DMS53 treated with DMSO at 0.1 percent for 48 hours (cell line): ENCODE measurements at regions not wholly inside any gene's neighbourhood (a gene's known extent, or its start where the extent isn't known, plus 50 kb on each side); places are given as distances from the start of the nearest gene placed in this dataset.
"Not testable (repeated sequence)": the region's sequence is repeated elsewhere in the genome, so short reads cannot be mapped to it uniquely, and the experiment has no call there.

ENCODE experiments used
- DNase-seq: peaks from one replicate; lab custom pipeline; 2025; ENCODE audit not compliant: unreplicated experiment; lab: John Stamatoyannopoulos, UW

DNA sequence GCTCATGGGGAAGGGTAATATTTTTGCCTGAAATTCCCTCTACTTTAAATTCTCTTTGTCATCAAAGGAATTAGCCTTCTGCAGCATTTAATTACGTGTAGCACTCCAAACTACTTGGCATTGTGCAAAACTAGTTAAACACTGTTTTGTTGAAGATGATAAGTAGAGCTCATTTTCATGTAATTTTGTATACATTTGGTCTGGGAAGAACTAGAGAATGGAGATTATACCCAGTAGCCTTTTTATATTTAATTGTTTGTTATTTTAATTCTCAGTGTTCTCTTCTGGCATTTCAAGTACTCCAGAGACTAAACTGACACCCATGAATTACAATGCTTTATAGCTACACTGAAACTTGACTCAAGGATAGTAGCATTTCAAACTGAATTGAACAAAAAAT, 211.5 kb upstream of the SMIM31 start:
- DNase-seq = no peak

DNA sequence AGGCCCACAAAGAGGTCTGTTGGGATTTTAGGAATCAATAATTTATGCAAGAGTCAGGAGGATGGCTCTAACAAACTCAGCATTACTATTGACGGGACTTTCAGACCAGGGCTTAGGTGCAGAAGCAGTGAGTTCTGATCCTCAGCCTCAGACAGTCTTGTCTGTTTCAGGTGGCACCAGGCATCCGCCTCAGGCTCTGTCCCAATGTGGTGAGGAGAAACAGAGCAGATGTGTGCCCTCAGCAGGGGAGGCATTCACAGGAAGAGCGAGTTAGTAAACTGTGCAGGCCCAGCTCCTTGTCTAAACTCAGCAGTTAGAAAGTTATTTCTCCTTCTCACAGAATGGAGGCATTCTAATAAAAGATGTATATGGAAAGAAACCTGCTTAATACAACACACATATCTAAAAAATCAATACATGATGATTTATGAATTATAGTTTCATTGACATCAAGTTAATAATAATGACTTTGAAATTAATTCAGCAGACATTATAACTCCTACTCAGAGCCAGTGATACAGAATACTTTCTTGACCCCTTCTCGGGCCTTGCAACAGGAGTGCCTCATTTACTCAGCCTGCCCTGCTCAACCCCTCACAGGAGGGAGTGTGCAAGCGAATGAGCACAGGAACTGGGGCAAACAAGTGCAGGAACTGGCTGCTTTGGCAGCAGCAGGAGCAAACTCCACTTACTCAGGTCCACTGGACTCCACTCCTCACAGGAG, 202.8 kb upstream of the SMIM31 start:
- no peak for DNase-seq

DNA sequence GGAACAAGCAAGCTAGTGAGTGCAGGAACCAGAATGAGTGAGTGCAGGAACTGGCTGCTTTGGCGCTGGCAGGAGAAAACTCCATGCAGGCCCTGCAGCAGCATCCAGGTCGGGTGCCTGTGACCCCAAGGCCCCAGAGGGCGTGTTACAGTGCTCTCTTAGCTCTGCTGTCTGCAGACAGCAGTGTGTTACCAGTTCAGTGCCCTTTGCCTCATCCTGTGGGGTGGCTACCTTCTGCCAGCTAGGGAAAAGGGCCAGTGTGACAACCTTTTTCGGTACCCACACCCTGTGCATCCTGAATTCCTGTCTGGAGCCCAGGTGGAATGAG, 202.3 kb upstream of the SMIM31 start:
- DNase-seq = no peak

DNA sequence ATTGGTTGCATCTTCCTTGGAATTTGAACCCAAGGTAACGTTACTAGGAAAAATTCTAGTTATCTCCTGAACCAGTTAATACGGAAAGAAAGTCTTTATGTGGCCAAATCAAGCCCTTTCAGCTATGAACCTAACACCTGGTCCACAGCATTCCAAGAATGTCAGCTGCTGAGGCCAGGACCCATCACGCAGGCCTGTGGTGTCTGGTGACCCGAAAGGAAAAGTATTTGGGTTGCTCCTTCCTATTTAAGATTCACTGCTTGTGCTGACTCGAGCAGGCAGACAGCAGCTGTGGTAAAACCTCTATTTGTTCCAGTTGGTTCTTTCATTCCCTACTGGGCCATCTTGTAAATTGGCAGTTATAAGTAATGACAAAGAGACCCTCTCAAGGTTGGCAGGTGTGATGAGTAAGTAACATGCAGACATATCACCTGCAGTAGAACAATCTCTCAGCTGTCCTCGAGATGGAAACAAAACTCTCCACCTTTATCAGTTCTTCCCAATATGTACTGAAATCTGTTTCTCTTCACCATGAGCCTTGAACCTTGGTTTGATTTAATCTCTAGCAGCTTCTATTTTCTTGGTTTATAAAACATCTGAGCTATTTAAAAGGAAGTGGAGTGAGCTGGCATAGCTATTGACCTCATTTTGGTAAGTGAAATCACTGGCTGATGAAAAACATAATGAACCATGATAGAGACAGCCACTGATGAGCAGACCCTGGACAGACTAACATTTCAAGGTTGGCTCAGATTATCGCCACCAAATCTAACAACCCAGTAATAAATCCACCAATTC, 182.1 kb upstream of the SMIM31 start:
- no peak for DNase-seq

DNA sequence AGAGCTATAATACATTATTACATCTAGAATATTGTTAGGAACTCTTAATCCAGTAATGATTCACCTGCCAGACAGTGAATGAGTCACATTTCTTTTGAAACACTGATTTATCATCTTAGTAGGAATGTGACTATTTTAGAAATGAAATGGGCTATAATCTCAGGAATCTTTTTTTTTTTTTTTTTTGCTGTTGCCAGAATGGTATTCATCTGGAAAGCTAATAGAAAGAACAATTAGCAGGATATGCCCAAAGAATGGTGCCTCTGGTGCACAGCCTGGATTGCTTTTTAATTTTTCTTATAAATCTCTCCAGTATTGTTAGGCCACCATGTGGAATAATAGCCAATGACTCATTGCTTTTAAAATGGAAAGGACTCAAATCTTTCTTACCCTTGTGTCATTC, 181.1 kb upstream of the SMIM31 start:
- DNase-seq = no peak

DNA sequence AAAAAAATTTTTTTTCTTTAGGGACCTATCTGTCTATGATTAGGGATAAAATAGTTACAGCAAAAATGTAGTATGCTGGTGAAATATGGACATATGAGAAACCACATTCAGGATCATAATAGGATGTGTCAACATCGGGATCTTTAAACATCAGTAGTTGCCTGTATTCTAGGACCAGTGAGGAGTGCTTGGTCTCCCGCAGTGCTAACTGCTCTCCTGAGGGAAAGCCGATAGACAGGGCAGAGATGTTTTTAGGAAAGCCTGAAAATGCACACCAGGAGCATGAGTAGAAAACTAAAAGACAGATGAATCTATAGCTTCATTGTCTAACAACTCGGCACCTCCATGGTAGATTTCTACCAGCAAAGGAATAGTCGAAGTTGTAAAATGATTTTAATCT, 178.1 kb upstream of the SMIM31 start:
- no peak for DNase-seq

DNA sequence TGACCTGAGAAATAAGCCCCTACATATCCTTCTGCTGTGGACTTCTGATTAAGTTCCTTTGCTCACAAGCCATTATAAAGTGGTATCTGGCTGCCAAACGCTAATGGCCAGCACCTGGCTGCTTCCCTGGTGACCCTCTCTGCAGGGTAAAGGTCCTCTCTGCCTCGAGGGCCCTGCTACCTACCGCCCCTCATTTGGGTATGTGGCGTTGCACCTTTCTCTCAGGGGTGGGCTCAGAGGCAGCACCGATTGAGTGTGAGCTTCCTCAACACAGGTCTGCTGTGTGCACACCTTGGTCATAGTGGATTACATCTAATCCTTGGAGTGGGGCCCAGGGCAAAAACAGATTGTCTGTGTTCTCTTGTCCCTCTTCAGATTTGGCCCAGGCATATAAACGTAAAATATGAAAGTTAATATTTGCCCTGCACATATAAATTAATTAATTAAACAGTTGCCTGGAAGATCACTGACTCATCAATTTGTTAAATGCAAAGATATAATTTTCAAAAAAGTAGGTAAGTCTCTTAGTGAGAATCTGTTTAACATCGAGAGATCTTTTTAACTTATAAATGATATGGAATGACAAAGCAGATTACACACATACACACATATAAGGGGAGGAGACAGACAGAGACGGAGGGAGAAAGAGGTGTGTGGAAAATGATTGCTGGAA, 174.5 kb upstream of the SMIM31 start:
- DNase-seq = no peak

DNA sequence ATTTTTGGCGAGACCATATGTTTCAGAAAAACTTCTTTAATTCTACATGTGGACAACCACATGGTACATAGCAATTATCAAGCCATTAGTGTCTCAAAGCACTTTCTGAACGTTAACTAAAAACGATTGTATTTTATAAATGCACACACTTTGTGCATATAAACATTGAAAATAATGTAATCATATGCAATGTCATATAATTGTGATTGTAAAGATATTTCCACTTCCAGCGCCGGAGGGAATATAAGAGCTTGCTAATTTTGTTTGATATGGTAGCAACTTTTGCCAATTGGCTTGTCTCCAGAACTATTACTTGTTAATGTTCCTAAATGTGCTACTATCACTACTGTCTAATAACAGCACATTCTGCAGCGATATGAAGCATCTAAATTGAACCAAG, 162.3 kb upstream of the SMIM31 start:
- no peak for DNase-seq

DNA sequence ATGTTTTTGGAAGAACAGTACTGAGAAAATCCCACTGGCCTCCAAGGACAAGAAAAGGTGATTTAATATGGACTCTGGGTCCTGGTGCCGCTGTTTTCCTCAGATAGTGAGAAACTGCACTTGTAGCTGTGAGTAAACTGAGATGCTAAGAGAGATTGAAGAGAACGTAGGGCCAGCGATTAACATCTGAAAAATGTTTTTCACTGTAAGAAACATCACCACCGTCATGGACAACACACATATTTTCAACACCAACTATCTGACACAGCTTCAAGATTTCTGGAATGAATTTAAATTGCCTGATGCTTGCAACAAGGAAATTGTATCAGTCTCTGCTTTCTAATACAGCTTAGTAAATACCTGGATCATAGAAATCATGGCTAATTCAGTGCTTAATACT, 158.2 kb upstream of the SMIM31 start:
- no peak for DNase-seq

DNA sequence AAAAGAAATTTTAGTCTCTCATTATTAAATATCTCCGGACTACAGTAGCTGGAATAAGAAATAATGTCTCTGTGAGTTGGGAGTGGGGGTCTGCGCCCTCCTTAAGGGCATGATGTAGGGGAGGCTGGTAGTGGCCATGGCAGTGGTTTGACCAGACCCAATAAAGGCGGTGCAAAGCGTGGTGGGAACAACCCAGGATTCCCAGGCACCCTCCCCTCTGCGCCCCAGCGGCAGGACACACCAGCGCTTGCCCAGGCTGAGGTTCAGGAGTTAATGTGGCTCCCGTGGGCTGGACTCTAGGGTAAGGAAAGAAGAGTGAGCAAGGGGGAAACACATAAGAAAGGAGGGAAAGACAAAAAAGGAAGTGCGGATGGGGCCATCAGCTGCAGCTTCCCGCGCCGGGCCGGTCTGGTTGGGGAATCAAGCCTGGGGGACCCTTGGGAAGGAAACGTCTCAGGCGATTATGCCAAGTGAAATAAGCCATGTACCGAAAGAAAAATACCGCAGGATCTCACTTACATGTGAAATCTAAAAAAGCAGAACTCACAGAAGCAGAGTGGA, 157.5 kb upstream of the SMIM31 start:
- no peak for DNase-seq

DNA sequence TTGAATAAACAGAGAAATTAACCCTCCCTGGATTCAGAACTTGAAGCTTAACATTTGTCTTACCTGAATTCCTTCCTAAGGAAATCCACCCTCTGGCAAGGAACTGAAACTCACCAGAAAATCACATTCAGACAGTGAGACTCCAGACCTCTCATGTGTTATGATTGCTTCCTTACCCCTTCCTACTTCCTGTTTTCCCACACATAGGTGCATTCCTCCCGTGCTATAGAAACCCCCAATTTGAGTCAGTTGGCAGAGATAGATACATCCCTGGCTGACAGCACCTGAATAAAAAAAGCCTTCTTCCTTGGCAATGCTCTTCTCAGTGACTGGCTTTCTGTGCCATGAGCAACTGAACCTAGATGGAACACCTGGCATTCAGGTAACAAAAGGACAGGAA, 157.0 kb upstream of the SMIM31 start:
- peak; percentile 31 for DNase-seq

DNA sequence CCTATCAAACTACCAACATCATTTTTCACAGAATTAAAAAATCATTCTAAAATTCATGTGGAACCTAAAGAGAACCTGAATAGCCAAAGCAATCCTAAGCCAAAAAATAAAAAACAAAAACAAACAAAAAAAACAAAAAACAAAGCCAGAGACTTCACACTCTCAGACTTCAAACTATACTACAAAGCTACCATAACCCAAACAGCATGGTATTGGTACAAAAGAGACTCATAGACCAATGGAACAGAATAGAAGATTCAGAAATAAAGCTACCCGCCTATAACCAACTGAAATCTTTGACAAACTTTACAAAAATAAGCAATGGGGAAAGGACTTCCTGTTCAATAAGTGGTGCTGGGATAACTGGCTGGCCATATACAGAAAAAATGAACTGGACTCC, 152.3 kb upstream of the SMIM31 start:
- no peak for DNase-seq

DNA sequence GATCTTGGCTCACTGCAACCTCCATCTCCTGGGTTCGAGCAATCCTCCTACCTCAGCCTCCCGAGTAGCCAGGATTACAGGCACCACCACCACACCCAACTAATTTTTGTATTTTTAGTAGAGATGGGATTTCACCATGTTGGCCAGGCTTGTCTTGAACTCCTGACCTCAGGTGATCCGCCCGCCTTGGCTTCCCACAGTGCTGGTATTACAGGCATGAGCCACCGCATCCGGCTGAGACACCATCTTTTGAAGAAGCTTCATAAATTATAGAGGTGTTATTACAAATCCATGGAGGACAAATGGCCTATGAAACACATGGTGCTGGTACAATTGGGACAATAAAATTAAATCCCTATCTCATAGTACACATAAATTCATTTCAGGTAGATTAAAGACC, 148.1 kb upstream of the SMIM31 start:
- DNase-seq = not testable (repeated sequence)

DNA sequence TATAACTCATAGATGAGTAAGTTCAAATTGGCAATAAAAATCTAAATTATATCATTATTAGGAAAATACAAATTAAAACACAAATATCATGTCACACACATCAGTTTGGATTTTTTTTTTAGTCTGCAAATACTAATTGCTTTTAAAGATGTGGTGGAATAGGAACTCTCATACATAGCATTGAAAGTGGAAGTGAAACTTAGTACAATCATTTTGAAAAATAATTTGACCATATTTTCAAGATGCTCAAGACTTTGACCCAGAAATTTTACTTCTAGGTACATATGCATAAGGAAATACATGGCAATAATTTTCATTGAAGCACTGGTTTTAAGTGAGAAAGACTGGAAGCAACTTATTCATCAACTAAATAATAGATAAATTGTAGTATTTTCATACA, 147.5 kb upstream of the SMIM31 start:
- no peak for DNase-seq

DNA sequence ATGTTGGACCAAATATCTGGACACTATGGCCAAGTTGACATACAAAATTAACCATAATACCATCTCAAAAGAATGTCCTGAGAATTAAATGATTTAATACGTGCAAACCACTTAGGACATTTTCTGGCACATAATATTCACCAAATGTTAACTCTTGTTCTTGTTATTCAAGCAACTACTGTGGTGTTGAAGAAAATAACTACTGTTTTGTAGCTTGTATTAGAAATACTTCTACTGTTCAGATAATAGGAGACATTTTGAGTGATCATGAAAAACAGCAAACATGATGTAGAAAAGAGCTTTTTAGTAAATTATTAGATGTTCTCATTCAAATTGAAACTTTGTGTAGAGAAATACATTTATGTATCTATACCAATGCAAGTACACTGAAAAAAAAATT, 140.7 kb upstream of the SMIM31 start:
- DNase-seq = no peak

DNA sequence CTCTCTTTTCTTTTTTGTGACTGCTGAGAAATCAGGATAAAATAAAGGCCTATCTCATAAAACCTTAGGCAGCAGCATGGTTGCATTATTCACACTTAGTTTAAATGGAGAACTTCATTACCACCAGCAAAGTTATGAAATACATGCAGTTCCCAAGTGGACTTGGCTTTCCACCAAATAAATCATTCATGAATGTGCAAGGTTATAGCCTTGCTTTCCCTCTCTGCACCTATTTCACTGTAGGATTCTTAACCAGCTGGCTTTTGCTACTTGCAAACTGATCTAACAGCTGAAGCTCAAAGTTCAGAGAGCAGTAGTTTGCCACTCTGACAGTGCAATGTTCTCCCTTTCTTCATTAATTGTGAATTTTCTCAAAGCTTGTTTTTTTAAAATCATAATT, 140.1 kb upstream of the SMIM31 start:
- DNase-seq = no peak

DNA sequence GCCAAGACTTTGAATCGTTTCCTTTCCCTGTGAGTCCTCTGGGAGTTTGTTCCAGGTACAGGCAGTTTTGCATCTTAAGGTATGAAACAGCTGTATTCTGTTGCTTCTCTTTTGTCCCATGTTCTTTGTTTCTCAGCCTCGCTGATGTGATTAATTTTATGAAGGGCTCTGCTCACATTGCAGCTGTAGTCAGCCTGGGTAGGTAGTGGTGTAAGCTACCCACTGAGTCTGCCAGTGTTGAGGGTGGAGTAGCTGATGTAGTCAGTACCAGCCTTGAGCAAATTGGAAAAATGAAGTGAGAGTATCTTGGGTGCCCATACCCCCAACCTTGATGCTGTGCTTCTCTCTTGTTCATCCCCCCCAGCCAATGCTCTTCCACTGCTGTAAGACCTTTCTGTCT, 139.6 kb upstream of the SMIM31 start:
- no peak for DNase-seq

DNA sequence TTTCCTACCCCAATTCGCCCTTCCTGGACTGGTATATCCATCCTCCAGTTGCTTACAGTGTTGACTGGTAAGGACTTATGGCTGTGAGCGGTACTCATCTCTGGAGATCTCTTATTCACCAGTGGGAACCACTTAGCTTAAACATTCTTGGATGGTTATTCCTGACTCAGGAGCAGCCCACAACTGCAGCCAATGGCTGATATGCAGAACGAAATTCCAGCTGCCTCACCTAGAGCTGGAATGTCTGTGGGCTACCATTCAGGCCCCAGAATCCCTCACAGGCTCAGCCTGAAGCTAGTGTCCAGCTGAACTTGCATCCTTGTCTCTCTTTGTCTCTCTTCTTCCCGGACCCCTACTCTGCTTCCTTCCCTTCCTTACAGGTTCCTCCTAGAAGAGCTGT, 138.9 kb upstream of the SMIM31 start:
- no peak for DNase-seq

DNA sequence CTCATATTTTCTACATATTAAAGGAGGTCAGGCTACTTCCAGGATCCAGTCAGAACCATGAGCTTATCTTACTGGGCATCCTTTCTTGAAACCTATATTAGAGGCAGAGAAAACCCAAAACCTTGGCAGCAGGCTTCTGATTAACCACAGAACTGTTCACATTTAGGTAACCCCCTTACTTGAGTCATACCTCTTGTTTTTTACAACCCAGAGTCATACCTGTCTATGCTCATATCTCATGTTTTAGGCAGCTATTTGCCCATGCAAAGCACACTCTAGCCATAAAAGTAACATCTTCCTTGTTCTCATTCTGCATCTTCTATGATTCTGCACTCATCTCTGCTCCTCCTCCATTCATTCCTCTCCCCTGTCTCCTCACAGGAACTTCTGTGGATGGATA, 138.0 kb upstream of the SMIM31 start:
- DNase-seq = no peak

DNA sequence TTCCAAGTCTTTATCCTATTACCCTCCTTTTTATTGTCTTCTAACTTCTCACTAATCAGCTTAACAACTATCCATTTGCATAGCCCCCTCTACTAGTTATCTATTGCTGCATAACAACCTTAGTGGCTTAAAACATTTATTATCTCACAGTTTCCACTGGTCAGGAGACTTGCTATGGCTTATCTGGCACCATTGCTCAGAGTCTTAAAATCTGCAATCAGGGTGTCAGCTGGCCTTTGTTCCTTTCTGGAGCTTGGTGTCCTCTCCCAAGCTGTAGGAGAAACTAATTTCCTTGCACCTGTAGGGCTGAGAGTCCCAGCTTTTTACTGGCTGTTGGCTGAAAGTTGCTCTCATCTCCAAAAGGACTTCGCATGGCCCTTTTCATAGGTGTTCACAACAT, 137.0 kb upstream of the SMIM31 start:
- no peak for DNase-seq

DNA sequence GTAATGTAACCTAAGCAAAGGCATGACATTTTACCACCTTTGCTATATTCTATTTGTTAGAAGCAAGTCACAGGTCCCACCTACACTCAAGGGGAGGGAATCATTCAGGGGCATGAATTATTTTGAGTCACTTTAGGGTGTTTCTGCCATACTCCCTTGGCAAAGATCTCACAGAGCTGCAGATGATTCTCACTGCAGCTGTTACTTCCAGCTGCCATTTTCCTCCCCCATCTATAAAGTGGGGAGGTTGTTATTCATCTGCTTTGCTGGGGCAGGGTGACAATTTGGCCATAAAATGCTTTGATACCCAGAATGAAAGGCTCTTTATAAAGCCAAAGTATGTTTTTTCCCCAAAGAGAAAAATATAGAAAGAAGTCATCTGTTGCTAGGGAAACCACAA, 136.5 kb upstream of the SMIM31 start:
- no peak for DNase-seq

DNA sequence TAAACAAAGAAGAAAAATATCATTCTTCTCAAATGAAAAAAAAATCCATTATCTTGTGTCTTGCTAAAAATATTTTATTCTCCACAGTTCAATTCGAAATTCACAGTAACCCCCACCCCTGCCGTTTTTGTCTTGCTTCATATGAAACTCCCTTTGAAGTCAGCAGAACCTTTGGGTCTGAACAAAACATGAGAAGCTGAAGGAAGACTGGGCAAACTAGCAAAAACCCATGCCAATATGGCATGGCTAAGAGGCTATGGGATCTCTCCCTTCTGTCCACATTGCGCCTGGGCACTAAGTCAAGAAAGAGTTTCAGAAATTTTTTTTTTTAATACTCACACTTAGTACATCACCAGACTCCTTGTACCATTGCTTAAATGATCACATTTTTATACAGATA, 136.0 kb upstream of the SMIM31 start:
- DNase-seq = no peak
